ENCODE measurements at regions not wholly inside any gene's neighbourhood (a gene's known extent, or its start where the extent isn't known, plus 50 kb on each side); places are given as distances from the start of the nearest gene placed in this dataset.

- TF ChIP-seq SNAI2 (CRISPR knock-in tag; IDR thresholded peaks at IDR 0.05) (no peak), TCF4 (CRISPR knock-in tag; IDR thresholded peaks at IDR 0.05; ENCODE audit: borderline replicate concordance) (no peak), ZNF8 (CRISPR knock-in tag; IDR thresholded peaks at IDR 0.05) (no peak), OSR1 (CRISPR knock-in tag; IDR thresholded peaks at IDR 0.05) (no peak), ZNF70 (CRISPR knock-in tag; IDR thresholded peaks at IDR 0.05) (no peak), ZNF565 (CRISPR knock-in tag; conservative IDR thresholded peaks at IDR 0.05; ENCODE audit: low read depth) (no peak), RARB (CRISPR knock-in tag; IDR thresholded peaks at IDR 0.05) (no peak), GLIS3 (CRISPR knock-in tag; IDR thresholded peaks at IDR 0.05) (no peak), ARNTL (CRISPR knock-in tag; IDR thresholded peaks at IDR 0.05; ENCODE audit: borderline replicate concordance, low read depth) (no peak), ZFP30 (CRISPR knock-in tag; IDR thresholded peaks at IDR 0.05) (no peak), TSHZ2 (CRISPR knock-in tag; IDR thresholded peaks at IDR 0.05) (no peak)
- TF ChIP-seq, protein P1, sequence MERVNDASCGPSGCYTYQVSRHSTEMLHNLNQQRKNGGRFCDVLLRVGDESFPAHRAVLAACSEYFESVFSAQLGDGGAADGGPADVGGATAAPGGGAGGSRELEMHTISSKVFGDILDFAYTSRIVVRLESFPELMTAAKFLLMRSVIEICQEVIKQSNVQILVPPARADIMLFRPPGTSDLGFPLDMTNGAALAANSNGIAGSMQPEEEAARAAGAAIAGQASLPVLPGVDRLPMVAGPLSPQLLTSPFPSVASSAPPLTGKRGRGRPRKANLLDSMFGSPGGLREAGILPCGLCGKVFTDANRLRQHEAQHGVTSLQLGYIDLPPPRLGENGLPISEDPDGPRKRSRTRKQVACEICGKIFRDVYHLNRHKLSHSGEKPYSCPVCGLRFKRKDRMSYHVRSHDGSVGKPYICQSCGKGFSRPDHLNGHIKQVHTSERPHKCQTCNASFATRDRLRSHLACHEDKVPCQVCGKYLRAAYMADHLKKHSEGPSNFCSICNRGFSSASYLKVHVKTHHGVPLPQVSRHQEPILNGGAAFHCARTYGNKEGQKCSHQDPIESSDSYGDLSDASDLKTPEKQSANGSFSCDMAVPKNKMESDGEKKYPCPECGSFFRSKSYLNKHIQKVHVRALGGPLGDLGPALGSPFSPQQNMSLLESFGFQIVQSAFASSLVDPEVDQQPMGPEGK (CRISPR knock-in tag; IDR thresholded peaks at IDR 0.05; ENCODE audit: borderline replicate concordance), result no peak
- TF ChIP-seq, protein P2, sequence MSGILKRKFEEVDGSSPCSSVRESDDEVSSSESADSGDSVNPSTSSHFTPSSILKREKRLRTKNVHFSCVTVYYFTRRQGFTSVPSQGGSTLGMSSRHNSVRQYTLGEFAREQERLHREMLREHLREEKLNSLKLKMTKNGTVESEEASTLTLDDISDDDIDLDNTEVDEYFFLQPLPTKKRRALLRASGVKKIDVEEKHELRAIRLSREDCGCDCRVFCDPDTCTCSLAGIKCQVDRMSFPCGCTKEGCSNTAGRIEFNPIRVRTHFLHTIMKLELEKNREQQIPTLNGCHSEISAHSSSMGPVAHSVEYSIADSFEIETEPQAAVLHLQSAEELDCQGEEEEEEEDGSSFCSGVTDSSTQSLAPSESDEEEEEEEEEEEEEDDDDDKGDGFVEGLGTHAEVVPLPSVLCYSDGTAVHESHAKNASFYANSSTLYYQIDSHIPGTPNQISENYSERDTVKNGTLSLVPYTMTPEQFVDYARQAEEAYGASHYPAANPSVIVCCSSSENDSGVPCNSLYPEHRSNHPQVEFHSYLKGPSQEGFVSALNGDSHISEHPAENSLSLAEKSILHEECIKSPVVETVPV (CRISPR knock-in tag; IDR thresholded peaks at IDR 0.05), result no peak
Observed at GRCh38 chr1:199660071-199660470, 367.4 kb upstream of the NR5A2 start.
